ENCODE measurements at regions not wholly inside any gene's neighbourhood (a gene's known extent, or its start where the extent isn't known, plus 50 kb on each side); places are given as distances from the start of the nearest gene placed in this dataset.

DNA sequence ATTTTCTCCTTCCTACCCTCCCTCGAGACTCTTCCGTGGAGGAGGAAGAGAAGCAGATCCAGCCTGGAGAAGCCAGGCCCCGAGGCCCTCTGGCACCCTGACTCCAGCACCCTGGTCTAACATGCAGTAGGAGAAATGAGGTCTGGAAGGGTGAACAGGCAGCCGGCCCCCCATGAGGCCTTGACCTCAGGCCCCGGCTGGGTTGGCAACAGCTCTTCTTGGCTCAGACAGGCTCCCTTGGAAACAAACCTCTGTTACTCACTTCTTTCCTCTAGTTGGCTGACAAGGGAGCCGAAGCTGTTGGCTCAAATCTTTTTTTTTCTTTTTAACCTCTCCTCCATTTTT, 73.4 kb downstream of the CPN2 start:
- no peak overlapping the region for H3K4me3 ChIP-seq (ENCODE audit: low read depth, low read length)

DNA sequence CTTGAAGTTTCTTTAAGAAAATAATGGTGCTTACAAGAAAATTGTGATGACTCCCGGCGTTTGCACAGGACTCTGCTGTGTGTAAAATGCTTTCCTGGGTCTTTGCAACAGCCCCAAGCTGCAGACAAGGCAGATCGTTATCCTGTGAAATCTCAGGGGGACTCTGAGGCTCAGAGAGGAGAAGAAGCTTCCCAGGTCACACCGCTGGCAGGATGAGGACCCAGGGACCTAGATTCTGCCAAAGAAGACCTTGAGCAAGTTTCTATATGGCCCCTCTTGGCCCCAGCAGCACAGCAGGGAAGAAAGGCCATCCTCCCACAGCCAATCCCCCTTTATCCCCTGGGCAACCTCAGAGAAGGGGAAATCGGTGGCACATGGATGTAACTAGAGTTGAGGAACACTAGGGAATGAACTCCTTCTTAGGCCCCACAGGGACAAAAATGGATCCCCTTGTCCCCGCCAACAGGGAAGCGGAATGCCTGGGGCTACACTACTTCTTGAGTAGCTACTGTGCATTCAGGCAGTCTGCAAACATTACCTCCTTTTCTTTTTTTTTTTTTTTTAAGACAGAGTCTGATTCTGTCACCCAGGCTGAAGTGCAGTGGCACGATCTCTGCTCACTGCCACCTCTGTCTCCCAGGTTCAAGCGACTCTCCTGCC, 72.8 kb downstream of the CPN2 start:
- no peak overlapping the region for H3K4me3 ChIP-seq (ENCODE audit: low read depth, low read length)

DNA sequence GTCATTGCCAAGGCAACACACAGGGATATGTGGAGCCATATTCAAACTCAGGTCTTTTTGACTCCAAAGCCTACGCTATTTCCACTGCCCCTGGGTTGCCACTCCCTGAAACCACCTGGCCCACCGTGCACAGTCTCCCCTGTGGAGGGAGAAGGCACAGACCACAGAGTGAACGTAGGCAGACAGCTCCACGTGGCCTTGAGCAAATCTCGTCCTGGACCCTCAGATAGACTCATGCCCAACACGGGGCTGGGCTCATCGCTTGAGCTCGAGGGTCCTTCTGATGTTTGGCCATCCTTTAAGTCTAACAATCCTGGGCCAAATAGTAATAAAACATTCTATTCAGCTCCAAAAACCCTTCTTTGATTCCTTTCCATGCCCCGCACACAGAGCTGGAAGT, 72.0 kb downstream of the CPN2 start:
- no peak overlapping the region for H3K4me3 ChIP-seq (ENCODE audit: low read depth, low read length)

DNA sequence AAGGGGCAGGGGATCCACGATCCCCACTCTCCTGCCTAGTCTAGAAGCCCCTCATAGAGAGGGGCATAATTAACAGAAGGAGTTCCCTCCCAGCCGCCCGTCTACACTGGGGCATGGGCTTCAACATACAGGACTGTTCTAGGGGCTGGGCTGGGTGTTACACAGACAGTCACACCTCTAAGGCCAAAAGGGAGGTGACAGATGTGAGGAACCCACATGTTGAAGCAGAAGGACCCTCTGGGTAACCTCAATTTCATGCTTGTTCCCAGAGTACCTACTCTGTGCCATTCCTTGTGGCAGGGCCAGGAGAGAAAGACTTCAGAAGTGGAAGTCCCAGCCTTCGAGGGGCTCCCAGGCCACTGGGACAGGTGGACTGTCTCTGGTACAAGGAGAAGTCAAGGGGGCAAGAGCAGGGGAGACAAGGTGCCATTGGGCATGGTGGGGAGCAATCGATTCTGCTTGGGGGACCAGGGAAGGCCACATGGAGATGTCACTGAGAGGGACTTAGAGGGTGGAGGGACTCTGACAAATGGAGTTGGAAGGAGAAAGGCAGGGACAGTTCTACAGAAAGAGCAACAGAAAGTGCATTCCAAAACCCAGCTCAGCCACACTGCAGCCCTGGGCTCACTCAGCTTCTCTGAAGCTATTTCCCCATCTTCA, 71.3 kb downstream of the CPN2 start:
- no peak overlapping the region for H3K4me3 ChIP-seq (ENCODE audit: low read depth, low read length)

DNA sequence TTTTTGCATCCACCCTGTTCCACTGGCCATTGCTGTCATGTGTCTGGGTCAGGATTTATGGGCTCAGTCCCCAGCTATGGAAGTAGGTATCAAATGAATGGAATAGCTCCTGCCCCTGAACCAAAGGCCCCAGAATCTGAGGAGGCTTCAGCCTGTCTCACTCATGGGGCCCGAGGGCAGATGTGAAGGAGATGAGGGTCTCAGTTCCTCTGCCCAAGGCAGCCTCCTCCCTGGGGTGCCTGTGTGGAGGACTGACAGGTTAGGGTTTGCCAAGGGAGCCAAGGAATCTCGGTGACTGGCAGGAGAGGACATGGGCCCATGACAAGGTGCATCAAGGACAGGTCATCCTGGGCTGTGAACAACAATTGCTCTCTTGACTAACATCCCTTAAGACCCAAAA, 70.4 kb downstream of the CPN2 start:
- H3K4me3 ChIP-seq (ENCODE audit: low read depth, low read length) = no peak overlapping the region

DNA sequence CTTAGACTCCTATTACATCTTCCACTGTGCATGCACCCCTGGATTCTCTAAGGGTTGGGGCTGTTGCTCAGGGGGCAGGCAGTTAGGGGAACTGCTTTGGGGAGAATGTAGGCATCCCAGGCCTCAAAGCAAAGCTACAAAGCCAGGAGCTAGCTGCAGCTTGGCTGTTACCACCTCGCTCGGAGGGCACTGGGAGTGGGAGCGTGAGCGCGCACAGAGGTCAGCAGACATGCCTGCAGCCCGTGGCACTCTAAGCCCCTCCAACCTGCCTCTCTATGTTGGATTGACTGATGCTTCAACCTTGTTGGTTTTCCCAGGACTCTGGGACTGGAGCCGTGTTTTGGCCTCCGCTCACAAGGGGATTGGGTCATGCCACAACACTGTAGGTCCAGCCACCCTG, 69.8 kb downstream of the CPN2 start:
- no peak overlapping the region for H3K4me3 ChIP-seq (ENCODE audit: low read depth, low read length)

DNA sequence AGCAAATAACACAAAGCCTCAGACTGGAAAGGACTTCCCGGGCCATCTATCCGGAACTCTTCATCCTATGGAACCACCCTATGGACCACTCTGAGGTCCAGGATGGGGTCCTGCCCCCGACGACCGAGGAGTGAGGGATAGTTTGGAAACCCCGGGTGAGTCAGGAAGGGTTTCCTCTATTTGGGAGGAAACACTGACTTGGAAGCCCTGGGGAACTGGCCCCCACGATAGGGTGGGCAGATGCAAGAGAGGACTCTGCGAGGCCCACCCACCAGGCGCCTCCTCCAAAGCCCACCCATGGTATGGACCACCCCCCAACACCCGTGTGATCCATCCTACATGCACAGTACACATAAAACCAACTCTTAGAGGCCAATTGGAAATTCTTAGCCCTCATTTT, 69.4 kb downstream of the CPN2 start:
- H3K4me3 ChIP-seq (ENCODE audit: low read depth, low read length) = no peak overlapping the region

DNA sequence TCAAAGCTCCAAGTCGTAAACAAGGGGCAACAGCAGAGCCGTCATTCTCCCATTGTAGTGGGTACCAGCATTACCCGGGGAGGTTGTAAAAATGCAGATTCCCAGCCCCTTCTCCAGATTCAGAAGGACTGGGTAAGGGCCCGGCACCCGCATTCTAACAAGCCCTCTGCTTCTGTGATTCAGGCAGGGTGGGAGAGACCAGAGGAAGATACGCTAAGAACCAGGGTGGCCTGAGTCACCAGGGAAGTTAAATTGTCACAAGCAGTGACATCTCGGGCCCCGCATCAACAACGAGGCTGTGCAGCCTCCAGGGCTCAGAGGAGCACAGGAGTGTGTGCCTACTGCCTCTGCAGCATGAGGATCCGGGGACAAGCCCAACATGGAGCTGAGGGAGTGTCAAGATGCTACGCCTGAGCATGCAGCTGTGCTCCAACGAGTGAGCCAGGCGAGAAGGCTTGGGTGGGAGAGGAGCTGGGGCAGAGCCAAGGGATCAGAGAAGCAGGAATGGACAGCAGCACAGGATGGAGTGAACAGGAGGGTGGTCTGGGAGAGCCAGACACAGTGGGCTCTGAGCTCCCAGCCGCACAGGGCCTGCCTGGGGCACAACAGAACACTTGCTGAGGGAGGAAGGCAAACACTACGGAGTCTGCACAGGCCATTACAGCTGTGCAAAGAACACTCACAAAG, 68.5 kb downstream of the CPN2 start:
- H3K4me3 ChIP-seq (ENCODE audit: low read depth, low read length) = no peak overlapping the region

DNA sequence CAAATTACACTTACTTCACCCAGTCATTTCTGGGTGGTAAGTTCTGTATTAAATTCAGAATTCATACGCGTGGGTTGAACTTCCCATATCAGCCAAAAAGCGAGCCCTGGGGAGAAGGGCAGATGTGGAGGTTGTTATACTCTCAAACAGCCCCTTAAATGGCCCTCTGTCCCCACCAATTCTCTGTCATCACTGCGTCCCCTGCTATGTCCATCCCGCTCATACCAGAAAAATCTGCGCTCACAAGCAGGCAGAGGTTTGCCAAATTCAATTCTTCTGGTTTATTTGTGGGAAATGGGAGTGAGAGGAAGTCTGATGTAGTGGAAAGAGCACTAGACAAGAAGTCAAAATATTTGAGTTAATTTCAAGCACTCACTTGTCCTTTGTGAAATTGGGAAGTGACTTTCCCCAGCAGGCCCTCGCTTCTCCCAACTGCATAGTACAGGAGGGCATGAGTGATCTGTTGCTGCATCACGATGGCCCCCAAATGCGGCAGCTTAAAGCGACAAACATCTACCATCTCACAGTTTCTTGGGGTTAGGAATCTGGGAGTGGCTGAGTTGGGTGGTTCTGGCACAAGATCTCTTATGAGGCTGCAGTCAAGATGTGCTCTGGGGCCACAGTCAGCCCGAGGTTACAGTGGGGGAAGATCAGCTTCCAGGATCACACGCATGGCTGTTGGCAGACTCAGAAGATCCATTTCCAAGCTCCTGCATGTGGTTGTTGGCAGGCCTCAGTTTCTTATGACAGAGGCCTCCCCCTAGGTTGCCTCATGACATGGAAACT, 67.7 kb downstream of the CPN2 start:
- H3K4me3 ChIP-seq (ENCODE audit: low read depth, low read length) = no peak overlapping the region

DNA sequence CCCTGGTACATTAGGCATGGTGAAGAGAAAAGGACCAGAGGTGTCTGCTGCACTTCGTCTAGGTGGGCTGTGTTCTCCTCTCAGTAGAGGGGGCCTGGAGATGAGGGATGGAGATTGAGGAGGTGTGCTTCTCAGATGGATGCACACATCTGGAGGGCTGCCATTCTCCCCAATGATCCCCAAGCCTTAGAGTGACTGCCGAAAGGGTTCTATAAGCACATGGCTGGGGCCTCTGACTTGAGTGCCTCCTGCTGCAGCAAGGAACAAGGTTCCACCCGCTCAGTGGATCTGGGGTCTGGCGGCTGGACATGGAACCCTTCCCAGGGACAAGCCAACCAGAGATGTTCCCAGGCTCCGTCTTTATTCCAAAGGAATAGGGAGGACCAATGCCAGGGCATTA, 66.8 kb downstream of the CPN2 start:
- no peak overlapping the region for H3K4me3 ChIP-seq (ENCODE audit: low read depth, low read length)

DNA sequence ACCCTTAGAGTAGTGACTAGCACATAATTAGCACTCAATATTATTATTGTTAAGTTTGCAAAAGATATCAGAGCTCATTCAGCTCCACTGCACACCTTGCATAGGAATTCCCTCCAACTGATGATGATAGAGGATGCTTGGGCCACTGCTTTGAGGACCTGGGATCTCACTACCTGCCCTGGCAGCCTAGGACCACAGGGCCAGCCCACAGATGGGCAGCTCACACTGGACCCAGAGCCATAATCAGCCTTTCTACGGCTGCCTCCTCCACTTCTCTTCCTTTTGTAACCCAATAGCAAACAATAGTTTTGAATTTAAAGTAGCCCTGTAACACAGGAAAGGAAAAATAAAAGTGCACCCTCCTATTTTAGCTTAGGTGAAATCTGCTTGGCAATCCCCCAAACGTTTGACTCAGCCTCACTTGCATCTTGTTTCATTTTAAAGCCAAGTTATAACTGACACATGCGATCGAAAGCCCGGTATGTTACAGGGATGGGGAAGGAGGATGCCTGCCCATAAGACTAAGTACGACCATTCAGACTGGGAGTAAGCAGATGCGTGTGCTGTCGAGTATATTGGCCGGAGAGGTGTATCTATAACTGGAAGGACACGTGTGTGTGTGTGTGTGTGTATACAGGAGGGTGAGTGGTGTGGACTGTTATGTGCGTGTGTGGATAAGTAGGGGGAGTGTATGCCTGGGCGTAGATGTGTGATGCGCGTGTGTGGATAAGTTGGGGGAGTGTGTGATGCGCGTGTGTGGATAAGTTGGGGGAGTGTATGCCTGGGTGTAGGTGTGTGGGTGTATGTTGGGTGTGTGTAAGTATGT, 65.9 kb downstream of the CPN2 start:
- H3K4me3 ChIP-seq (ENCODE audit: low read depth, low read length) = no peak overlapping the region

DNA sequence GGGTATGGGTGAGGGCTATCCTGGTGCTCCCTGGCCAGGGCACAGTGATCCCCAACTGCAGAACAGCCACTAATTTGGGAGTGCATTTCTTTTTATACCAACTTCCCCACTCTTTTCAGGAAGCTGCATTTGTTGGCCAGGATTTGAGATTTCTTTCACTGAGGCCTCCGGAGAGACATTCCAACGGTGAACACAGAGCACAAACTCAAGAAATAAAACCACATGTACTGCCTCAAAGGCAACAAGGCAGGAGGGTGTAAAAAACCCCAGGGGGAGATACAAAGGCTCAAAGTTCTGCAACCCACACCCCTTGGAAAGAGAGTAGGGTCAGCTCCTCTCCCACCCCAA, 65.3 kb downstream of the CPN2 start:
- no peak overlapping the region for H3K4me3 ChIP-seq (ENCODE audit: low read depth, low read length)

DNA sequence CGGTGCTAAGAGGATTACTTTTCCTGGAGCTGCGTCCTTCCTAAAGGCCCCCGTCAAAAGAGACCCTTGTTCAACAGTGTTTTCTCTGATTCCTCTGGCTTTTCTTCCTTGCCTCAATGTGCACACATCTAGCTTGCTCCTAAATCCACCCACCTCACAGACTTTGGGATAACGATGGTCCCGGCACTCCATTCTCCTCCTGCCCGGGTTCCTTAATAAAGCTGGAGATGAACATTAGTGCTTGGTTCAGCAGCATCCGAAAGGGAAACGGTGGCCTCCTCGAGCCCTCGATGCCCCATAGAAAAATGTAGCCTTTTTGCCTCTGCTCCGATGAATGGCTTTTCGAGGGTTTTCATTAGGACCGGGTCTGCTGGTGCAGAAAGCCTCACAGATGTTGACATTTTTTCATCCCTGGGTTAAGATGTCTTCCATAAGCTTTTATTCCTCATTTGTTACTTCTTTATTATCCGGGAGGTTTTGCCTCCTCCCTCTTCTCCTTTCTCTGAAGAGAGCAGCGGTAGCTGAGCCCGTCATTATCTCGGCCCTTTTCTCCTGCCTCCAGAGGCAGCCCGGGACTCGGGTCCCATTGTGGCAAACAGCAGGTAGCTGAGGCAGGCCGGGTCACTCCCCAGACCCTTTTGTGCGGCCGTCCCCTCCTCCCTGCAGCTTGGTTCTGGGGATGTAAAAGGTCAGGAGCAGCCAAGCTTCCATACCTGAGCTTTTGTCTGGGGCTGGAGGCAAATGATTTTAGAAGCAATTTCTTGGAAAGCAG, 64.6 kb downstream of the CPN2 start:
- no peak overlapping the region for H3K4me3 ChIP-seq (ENCODE audit: low read depth, low read length)

DNA sequence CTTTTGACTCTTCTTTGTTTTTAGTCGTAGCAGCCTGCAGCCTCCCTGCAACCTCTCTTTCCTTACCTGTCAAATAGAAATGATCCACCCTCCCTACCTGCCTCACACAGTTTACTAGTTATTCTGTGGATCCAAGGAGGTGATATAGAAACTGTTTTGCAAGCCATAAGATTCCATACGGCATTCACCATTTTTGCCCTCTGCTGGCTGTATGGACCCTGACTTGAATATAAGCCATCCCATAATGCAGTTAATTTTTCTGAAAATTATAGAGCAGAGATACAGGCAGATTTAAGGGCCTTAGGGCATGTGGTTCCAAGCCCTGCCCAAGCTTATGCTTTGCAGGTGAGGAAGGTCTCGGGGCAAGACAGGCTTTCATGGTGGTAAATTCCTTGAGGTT, 63.8 kb downstream of the CPN2 start:
- no peak overlapping the region for H3K4me3 ChIP-seq (ENCODE audit: low read depth, low read length)

DNA sequence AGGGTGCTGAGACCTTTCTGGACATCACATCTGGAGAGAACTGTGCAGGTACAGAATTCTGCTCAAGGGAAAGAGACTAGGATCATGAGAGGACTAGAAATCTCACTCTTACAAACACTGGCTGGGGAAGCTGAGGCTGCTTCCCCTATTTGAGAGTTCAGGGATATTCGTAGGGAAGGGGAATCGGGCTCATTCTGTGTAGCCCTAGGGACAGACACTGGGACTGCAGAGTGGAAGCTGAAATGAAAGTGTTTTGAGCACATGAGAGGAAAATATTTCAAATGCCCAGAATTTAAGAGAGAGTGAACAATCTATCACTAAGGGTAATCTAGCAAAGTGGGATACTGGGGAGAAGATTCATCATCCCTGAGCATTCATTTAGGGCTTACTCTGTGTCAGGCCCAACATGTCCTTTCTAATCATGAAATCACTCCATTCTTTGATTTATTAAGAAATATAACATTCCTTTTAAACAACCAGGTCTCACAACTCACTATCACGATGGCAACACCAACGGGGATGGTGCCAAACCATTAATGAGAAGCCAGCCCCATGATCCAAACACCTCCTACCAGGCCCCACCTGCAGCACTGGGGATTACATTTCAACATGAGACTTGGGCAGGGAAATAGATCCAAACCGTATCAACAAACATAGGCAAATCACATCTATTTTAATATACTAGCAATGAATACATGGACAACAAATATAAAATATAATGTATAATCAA, 63.0 kb downstream of the CPN2 start:
- H3K4me3 ChIP-seq (ENCODE audit: low read depth, low read length) = no peak overlapping the region
